Fibroblast of villous mesenchyme (primary cell): ENCODE measurements at regions not wholly inside any gene's neighbourhood (a gene's known extent, or its start where the extent isn't known, plus 50 kb on each side); places are given as distances from the start of the nearest gene placed in this dataset.

Experiments
- DNase-seq: peaks from one replicate; pipeline ENCODE4 v3.0.0-alpha.2; 2010; ENCODE audit warnings: low read depth
- H3K4me3 ChIP-seq: 2 replicates; pipeline ENCODE4 v1.5.1; 2011; ENCODE audit warnings: low read depth, mild to moderate bottlenecking, low read length
- TF ChIP-seq, protein P1 (sequence below): IDR thresholded peaks from 2 replicates; pipeline ENCODE4 v1.5.1; 2012; ENCODE audit warnings: low read depth, mild to moderate bottlenecking, low read length; ENCODE audit not compliant: insufficient read depth

DNA sequence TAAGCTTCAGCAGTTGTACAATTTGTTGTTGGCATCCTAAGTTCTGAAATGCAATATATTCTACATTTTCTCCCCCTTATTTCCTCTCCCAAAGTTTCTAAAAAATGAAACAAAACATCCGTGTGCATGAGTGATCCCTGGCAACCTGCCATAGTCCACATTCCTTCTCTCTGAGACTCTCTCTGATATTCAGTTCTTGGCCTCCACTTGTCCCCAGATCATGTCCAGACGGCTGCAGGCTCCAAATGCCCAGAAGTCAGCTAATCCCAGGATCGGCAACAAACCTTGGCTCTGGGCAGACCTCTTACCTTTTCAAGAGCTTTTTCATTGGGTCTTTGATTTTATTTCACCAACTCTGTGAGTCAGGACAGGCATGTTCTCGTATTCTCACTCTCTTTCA is 187.8 kb downstream of the ETS2 start:
- no peak overlapping the region for H3K4me3 ChIP-seq
- TF ChIP-seq, protein P1, sequence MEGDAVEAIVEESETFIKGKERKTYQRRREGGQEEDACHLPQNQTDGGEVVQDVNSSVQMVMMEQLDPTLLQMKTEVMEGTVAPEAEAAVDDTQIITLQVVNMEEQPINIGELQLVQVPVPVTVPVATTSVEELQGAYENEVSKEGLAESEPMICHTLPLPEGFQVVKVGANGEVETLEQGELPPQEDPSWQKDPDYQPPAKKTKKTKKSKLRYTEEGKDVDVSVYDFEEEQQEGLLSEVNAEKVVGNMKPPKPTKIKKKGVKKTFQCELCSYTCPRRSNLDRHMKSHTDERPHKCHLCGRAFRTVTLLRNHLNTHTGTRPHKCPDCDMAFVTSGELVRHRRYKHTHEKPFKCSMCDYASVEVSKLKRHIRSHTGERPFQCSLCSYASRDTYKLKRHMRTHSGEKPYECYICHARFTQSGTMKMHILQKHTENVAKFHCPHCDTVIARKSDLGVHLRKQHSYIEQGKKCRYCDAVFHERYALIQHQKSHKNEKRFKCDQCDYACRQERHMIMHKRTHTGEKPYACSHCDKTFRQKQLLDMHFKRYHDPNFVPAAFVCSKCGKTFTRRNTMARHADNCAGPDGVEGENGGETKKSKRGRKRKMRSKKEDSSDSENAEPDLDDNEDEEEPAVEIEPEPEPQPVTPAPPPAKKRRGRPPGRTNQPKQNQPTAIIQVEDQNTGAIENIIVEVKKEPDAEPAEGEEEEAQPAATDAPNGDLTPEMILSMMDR, result no peak
- DNase-seq, result peak; percentile 85

DNA sequence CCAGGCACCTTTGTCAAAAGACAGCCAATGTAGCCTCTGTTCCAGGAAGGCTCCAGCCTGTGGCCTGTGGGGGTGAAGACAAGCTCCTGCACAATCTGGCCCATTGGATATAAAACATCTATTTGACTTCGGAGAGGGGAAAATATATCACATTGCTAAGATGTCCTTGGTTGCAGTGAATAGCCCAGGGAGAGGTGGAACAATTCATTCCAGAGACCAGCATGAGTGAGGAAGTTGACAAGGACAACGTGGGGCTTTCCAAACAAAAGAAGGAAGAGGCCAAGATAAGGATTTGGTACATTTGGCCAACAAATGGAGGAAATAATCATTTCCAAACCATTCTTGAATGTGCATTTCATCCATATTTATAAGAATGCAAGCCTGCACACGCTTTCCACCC is 187.0 kb downstream of the ETS2 start:
- DNase-seq, result no peak
- TF ChIP-seq, protein P1, result no peak
- no peak overlapping the region for H3K4me3 ChIP-seq

DNA sequence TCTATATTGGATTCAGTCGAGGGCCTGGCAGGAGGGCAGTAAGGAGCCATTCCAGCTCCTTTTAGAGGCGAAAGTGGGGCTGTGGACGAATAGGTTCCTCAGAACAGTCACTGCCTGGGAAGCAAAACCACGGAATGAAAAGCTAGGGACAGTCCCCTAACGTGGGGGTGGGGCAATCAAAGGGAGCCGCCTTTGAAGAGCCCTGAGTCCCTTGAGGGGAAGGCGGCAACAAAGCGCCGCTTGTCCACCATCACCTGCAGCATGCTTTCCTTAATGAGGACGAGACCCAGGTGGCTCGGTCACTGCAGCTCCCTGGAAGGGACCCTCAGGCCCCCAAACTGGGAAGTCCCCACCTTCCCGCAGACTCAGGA is 184.7 kb downstream of the ETS2 start:
- DNase-seq, result no peak
- H3K4me3 ChIP-seq, result no peak overlapping the region
- TF ChIP-seq, protein P1, result no peak

DNA sequence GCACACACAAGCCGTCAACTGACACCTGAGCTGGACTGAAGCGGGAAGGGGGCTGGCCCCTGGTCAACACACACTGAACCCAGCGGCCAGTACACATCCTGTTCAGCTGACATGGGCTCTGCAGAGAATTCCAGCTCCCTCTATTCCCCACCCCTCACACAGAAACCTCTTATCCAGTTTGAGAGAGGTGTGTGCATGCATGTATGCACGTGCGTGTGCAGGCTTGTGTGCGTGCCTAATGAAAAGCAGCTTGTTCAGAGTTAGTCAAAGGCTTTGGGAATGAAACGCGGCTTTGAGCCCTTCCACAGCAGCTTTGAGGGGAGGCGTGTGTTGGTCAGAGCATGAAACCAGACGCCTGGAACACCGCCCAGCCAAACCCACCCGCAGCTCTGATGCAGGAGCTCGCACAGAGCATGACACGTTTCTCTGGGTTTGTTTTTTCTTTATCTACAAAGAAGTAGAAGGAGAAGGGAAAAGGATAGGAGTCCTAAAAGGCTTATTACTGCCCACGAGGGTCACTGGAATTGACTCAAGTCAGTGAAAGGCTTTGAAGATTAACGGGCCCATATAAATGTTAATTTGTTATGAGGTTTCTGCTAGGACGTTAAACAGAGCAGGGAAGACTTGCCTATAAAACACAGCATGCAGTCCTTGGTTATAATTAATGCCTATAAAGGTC is 184.2 kb downstream of the ETS2 start:
- TF ChIP-seq, protein P1, result no peak
- DNase-seq, result peak; percentile 98
- H3K4me3 ChIP-seq, result no peak overlapping the region

DNA sequence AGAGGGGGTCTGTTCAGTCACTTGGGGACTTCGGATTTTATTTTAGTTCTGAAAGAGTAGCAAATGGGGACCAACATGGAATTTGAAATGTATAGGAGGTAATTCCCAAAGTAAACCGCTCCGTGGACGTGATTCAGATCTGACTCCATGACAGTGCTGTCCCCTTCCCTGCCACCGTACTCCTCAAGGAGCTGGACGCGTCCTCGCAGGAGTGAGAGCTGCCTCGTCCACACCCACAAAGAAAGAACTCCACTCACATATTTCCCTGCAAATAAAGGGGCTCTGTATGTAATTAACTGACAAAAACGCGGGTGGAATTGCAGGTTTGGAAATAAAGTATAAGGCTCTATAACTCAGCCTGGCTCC is 183.6 kb downstream of the ETS2 start:
- TF ChIP-seq, protein P1, result no peak
- DNase-seq, result no peak
- H3K4me3 ChIP-seq, result no peak overlapping the region

DNA sequence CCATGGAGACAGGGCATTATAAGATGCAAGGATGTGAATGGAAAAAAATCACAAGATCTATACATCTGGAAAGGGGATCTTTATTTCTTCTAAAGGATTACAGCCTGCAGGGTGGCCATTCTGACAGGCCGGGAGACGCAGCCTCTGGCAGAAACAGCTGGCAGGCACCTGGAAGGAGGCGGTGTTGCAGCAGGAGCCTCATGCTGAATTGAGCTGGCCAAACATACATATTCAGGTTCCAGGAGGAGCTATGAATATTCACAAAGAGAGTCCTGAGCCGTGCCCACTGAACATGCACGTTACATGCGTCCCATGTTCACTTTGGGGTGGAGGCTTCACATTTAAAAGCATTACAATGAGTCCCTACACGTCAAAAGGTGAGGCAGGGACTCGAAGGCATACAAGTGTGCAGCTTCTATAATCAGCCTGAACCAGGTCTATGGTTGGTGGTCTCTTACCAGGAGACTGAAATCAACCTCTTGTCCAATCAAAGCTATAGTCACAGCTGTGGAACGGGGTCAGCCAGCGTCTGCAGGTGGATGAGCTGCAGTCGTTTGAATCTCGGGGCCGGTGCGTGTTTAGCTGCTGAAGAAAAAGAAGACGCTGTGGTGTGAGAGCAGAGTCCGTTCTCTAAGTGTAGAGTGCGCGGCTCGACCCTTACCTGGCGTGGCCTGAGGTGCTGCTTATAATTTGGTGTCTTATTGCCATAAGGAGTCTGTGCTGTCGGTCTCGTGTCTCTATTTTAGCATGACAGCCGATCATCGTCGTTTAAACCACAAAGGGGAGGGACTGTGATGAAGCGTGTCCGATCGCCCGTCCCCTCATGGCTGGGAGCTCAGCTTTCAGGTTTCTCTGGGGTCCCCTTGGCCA is 183.0 kb downstream of the ETS2 start:
- TF ChIP-seq, protein P1, result no peak
- DNase-seq, result no peak
- H3K4me3 ChIP-seq, result no peak overlapping the region
